ENCODE measurements at regions not wholly inside any gene's neighbourhood (a gene's known extent, or its start where the extent isn't known, plus 50 kb on each side); places are given as distances from the start of the nearest gene placed in this dataset.
"Not testable (repeated sequence)": the region's sequence is repeated elsewhere in the genome, so short reads cannot be mapped to it uniquely, and the experiment has no call there.

DNA sequence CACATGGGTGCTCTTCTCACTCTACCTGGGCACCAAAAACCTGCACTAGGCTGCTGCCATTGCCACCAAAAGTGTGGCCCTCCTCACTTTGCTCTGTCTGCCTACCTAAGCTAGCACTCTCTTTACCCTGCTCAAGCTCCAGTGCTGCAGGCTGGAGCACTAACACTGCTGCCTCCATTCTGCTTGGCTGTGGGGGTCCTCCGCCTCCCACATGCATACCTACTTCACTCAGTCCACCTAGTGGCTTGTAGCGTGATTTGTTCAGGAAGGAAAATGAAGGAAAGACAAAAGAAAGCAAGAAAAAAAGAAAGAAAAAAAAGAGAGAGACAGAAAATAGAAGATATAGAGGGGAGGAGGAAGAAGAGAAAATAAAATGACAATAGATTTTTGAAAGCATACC is 1339.4 kb upstream of the CHAC2 start:
- Histone ChIP-seq H3K79me2 (no peaks in the 10 kb centered on the region), H3K27ac (no peak overlapping the region), H3K9me3 (ENCODE audit: control insufficient read depth, low read length) (no peaks in the 10 kb centered on the region), H3K9ac (no peak overlapping the region), H3K27me3 (ENCODE audit: control insufficient read depth, insufficient read depth, low read length) (no peaks in the 10 kb centered on the region), H2AFZ (no peak overlapping the region), H3K4me1 (peaks cover 6% of the 10 kb centered on the region), H3K4me2 (ENCODE audit: low read length) (no peak overlapping the region), H3K4me3 (ENCODE audit: low read depth, low read length) (no peak overlapping the region), H3K36me3 (ENCODE audit: control insufficient read depth, insufficient read depth, low read length) (no peaks in the 10 kb centered on the region)
- no peak for TF ChIP-seq CTCF (IDR thresholded peaks at IDR 0.05)

DNA sequence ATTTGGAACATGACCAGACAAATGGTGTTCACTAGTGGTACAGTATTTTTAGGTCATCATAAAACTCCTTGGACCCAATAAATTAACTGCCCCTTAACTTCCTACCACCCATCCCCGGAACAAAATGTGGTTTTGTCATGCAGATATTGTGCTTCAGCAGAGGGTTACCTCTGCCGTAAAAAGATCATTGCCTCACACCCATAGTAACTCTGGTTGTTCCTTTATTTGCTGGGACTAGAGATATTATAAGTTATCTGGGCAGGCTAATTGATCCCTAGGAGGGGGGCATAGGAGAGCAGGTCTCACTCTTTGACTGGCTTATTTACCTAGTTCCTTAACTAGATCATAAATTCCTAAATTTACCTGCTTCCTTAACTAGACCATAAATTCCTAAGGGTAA is 1343.9 kb upstream of the CHAC2 start:
- no peaks in the 10 kb centered on the region for H3K79me2 ChIP-seq
- no peak for TF ChIP-seq CTCF (IDR thresholded peaks at IDR 0.05)
- no peak overlapping the region for H3K9ac ChIP-seq
- H3K9me3 ChIP-seq (ENCODE audit: control insufficient read depth, low read length) = no peaks in the 10 kb centered on the region
- H3K4me3 ChIP-seq (ENCODE audit: low read depth, low read length) = no peak overlapping the region
- H3K36me3 ChIP-seq (ENCODE audit: control insufficient read depth, insufficient read depth, low read length) = no peaks in the 10 kb centered on the region
- H2AFZ ChIP-seq = no peak overlapping the region
- H3K4me1 ChIP-seq = peaks cover under 1% of the 10 kb centered on the region
- H3K27me3 ChIP-seq (ENCODE audit: control insufficient read depth, insufficient read depth, low read length) = no peaks in the 10 kb centered on the region
- H3K27ac ChIP-seq = no peak overlapping the region
- no peak overlapping the region for H3K4me2 ChIP-seq (ENCODE audit: low read length)

DNA sequence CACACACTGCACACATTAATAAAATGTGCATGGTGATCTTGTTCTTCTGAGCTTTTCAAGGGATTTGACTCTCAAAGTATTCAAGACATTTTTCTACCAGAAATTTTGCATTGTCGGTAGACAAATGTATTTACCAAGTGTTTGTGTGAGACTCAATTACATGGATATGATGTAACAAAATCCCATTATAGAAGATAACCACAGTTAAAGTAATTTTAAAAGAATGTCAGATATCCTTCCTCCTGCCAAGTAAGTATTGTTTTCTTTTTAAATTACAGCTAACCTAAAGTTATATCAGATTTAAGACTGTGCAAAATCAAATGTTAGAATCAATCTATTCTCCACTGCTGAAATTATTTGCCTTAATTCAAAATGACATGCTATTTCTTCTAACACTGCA is 1344.5 kb upstream of the CHAC2 start:
- H3K27ac ChIP-seq = no peak overlapping the region
- no peak for TF ChIP-seq CTCF (IDR thresholded peaks at IDR 0.05)
- no peak overlapping the region for H2AFZ ChIP-seq
- H3K9ac ChIP-seq = no peak overlapping the region
- no peaks in the 10 kb centered on the region for H3K79me2 ChIP-seq
- H3K4me3 ChIP-seq (ENCODE audit: low read depth, low read length) = no peak overlapping the region
- no peak overlapping the region for H3K4me2 ChIP-seq (ENCODE audit: low read length)
- H3K36me3 ChIP-seq (ENCODE audit: control insufficient read depth, insufficient read depth, low read length) = no peaks in the 10 kb centered on the region
- no peaks in the 10 kb centered on the region for H3K9me3 ChIP-seq (ENCODE audit: control insufficient read depth, low read length)
- no peaks in the 10 kb centered on the region for H3K4me1 ChIP-seq
- H3K27me3 ChIP-seq (ENCODE audit: control insufficient read depth, insufficient read depth, low read length) = no peaks in the 10 kb centered on the region

- TF ChIP-seq CTCF (IDR thresholded peaks at IDR 0.05) = no peak
- Histone ChIP-seq H3K27ac (no peak overlapping the region), H3K9ac (no peak overlapping the region), H3K4me3 (ENCODE audit: low read depth, low read length) (no peak overlapping the region), H3K4me1 (no peaks in the 10 kb centered on the region), H3K4me2 (ENCODE audit: low read length) (no peak overlapping the region), H3K36me3 (ENCODE audit: control insufficient read depth, insufficient read depth, low read length) (no peaks in the 10 kb centered on the region), H3K79me2 (no peaks in the 10 kb centered on the region), H3K9me3 (ENCODE audit: control insufficient read depth, low read length) (no peaks in the 10 kb centered on the region), H3K27me3 (ENCODE audit: control insufficient read depth, insufficient read depth, low read length) (no peaks in the 10 kb centered on the region), H2AFZ (no peak overlapping the region)
Observed at GRCh38 chr2:52416340-52416739, 1351.3 kb upstream of the CHAC2 start.

- Histone ChIP-seq H3K4me2 (ENCODE audit: low read length) (no peak overlapping the region), H2AFZ (no peak overlapping the region), H3K4me3 (ENCODE audit: low read depth, low read length) (no peak overlapping the region), H3K36me3 (ENCODE audit: control insufficient read depth, insufficient read depth, low read length) (no peaks in the 10 kb centered on the region), H3K79me2 (no peaks in the 10 kb centered on the region), H3K9me3 (ENCODE audit: control insufficient read depth, low read length) (no peaks in the 10 kb centered on the region), H3K9ac (no peak overlapping the region), H3K4me1 (no peaks in the 10 kb centered on the region), H3K27me3 (ENCODE audit: control insufficient read depth, insufficient read depth, low read length) (no peaks in the 10 kb centered on the region), H3K27ac (no peak overlapping the region)
- TF ChIP-seq CTCF (IDR thresholded peaks at IDR 0.05) = no peak
Observed at GRCh38 chr2:52414561-52415295, 1352.9 kb upstream of the CHAC2 start.

DNA sequence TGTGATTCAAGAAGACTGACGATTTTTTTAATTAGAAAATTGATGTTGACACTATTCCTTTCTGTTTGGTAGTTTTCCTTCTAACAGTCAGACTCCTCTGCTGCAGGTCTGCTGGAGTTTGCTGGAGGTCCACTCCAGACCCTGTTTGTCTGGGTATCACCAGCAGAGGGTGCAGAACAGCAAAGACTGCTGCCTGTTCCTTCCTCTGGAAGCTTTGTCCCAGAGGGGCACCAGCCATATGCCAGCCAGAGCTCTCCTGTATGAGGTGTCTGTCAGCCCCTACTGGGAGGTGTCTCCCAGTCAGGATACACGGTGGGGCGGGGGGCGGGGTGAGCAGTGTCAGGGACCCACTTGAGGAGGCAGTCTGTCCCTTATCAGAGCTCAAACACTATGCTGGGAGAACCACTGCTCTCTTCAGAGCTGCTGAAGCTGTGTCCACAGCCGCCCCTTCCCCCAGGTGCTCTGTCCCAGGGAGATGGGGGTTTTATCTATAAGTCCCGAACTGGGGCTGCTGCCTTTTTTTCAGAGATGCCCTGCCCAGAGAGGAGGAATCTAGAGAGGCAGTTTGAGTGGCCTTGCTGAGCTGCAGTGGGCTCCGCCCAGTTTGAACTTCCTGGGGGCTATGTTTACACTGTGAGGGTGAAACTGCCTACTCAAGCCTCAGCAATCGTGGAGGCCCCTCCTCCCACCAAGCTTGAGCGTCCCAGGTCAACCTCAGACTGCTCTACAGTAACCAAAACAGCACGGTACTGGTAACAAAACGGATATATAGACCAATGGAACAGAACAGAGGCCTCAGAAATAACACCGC is 1358.1 kb upstream of the CHAC2 start:
- H3K9ac ChIP-seq; H3K9me3 ChIP-seq (ENCODE audit: control insufficient read depth, low read length); H3K27ac ChIP-seq; H3K4me2 ChIP-seq (ENCODE audit: low read length); H3K4me1 ChIP-seq; H3K79me2 ChIP-seq; H3K4me3 ChIP-seq (ENCODE audit: low read depth, low read length); H3K27me3 ChIP-seq (ENCODE audit: control insufficient read depth, insufficient read depth, low read length); H3K36me3 ChIP-seq (ENCODE audit: control insufficient read depth, insufficient read depth, low read length); H2AFZ ChIP-seq: not testable (repeated sequence)

Measured in parathyroid adenoma (tissue), 2 donors.